NCI-H2029 (cell line): ENCODE measurements at regions not wholly inside any gene's neighbourhood (a gene's known extent, or its start where the extent isn't known, plus 50 kb on each side); places are given as distances from the start of the nearest gene placed in this dataset.

Source experiments
- DNase-seq: peaks from one replicate; lab custom pipeline; 2025; lab: John Stamatoyannopoulos, UW

GRCh38 chr10:31145986-31146385 is 114.3 kb upstream of the ZNF438 start:
- DNase-seq: no peak

GRCh38 chr10:31146491-31147209 is 115.0 kb upstream of the ZNF438 start:
- no peak for DNase-seq

- DNase-seq: no peak
Measured at GRCh38 chr10:31147210-31147608, 115.5 kb upstream of the ZNF438 start.

- DNase-seq: peak; percentile 2
Measured at GRCh38 chr10:31148951-31149350, 117.3 kb upstream of the ZNF438 start.

- DNase-seq: no peak
Measured at GRCh38 chr10:31149835-31150512, 118.3 kb upstream of the ZNF438 start.

GRCh38 chr10:31151301-31151700 is 119.6 kb upstream of the ZNF438 start:
- DNase-seq: no peak

GRCh38 chr10:31152421-31153135 is 120.9 kb upstream of the ZNF438 start:
- DNase-seq: no peak

GRCh38 chr10:31153161-31153560 is 121.5 kb upstream of the ZNF438 start:
- no peak for DNase-seq

GRCh38 chr10:31153692-31154091 is 122.0 kb upstream of the ZNF438 start:
- DNase-seq: no peak

GRCh38 chr10:31154996-31155395 is 123.3 kb upstream of the ZNF438 start:
- peak; percentile 8 for DNase-seq

GRCh38 chr10:31157123-31158010 is 125.7 kb upstream of the ZNF438 start:
- DNase-seq: peak; percentile 79

- peak; percentile 2 for DNase-seq
Measured at GRCh38 chr10:31158011-31158658, 126.5 kb upstream of the ZNF438 start.

GRCh38 chr10:31166606-31167005 is 134.9 kb upstream of the ZNF438 start:
- no peak for DNase-seq

- no peak for DNase-seq
Measured at GRCh38 chr10:31170636-31171035, 139.0 kb upstream of the ZNF438 start.

GRCh38 chr10:31171402-31172083 is 139.9 kb upstream of the ZNF438 start:
- DNase-seq: no peak

GRCh38 chr10:31172925-31173324 is 141.3 kb upstream of the ZNF438 start:
- no peak for DNase-seq

GRCh38 chr10:31173752-31174151 is 142.1 kb upstream of the ZNF438 start:
- DNase-seq: no peak

- DNase-seq: no peak
Measured at GRCh38 chr10:31179091-31179680, 139.8 kb upstream of the ZEB1 start.

GRCh38 chr10:31186225-31187000 is 132.6 kb upstream of the ZEB1 start:
- no peak for DNase-seq

GRCh38 chr10:31187182-31187581 is 131.8 kb upstream of the ZEB1 start:
- DNase-seq: no peak
